SK-N-SH treated with all-trans-retinoic acid at 6 μM for 48 hours (cell line): ENCODE measurements at regions not wholly inside any gene's neighbourhood (a gene's known extent, or its start where the extent isn't known, plus 50 kb on each side); places are given as distances from the start of the nearest gene placed in this dataset.

Experiments
- ATAC-seq: fragments of 200-7000 bp; cut with Tn5 transposase; 3 replicates; pipeline ENCODE4 v1.9.1; 2020; ENCODE audit warnings: mild to moderate bottlenecking, moderate library complexity
- BACH2 ChIP-seq: fragments of 250-450 bp; sonication (Bioruptor Pico); IDR thresholded peaks from 2 replicates; pipeline ENCODE4 v1.9.0; 2021; ENCODE audit warnings: mild to moderate bottlenecking, borderline replicate concordance
- CREB5 ChIP-seq: fragments of 250-450 bp; sonication (Bioruptor Pico); IDR thresholded peaks from 2 replicates; pipeline ENCODE4 v1.5.1; 2020; ENCODE audit warnings: low read depth, mild to moderate bottlenecking, moderate library complexity
- ESRRG ChIP-seq: fragments of 250-450 bp; sonication (Bioruptor Pico); IDR thresholded peaks from 2 replicates; pipeline ENCODE4 v1.6.1; 2021; ENCODE audit warnings: mild to moderate bottlenecking
- GLIS3 ChIP-seq: fragments of 250-450 bp; sonication (Bioruptor Pico); IDR thresholded peaks from 2 replicates; pipeline ENCODE4 v1.5.0; 2020; ENCODE audit warnings: mild to moderate bottlenecking, moderate library complexity
- ISL1 ChIP-seq: fragments of 250-450 bp; sonication (Bioruptor Pico); IDR thresholded peaks from 2 replicates; pipeline ENCODE4 v2.1.2; 2022; ENCODE audit warnings: mild to moderate bottlenecking, moderate library complexity
- OSR1 ChIP-seq: fragments of 250-450 bp; sonication (Bioruptor Pico); IDR thresholded peaks from 2 replicates; pipeline ENCODE4 v1.8.0; 2022; ENCODE audit warnings: moderate library complexity, mild to moderate bottlenecking, inconsistent platforms
- PATZ1 ChIP-seq: fragments of 250-450 bp; sonication (Bioruptor Pico); IDR thresholded peaks from 2 replicates; pipeline ENCODE4 v1.8.0; 2020; ENCODE audit warnings: mild to moderate bottlenecking, moderate library complexity, borderline replicate concordance
- POU6F1 ChIP-seq: fragments of 250-450 bp; sonication (Bioruptor Pico); IDR thresholded peaks from 2 replicates; pipeline ENCODE4 v1.8.0; 2021; ENCODE audit warnings: low read depth, mild to moderate bottlenecking, moderate library complexity, borderline replicate concordance
- PPARA ChIP-seq: fragments of 250-450 bp; sonication (Bioruptor Pico); IDR thresholded peaks from 2 replicates; pipeline ENCODE4 v1.5.0; 2020; ENCODE audit warnings: mild to moderate bottlenecking, borderline replicate concordance
- RARB ChIP-seq: fragments of 250-450 bp; sonication (Bioruptor Pico); IDR thresholded peaks from 2 replicates; pipeline ENCODE4 v1.8.0; 2021; ENCODE audit warnings: mild to moderate bottlenecking, moderate library complexity
- SNAI2 ChIP-seq: fragments of 250-450 bp; sonication (Bioruptor Pico); IDR thresholded peaks from 2 replicates; pipeline ENCODE4 v1.5.0; 2020; ENCODE audit warnings: mild to moderate bottlenecking, moderate library complexity
- TCF4 ChIP-seq: fragments of 250-450 bp; sonication (Bioruptor Pico); IDR thresholded peaks from 2 replicates; pipeline ENCODE4 v1.8.0; 2021; ENCODE audit warnings: mild to moderate bottlenecking, moderate library complexity, borderline replicate concordance
- TOX ChIP-seq: fragments of 250-450 bp; sonication (Bioruptor Pico); IDR thresholded peaks from 2 replicates; pipeline ENCODE4 v1.8.0; 2021; ENCODE audit warnings: mild to moderate bottlenecking, moderate library complexity, borderline replicate concordance
- ZC3H10 ChIP-seq: fragments of 250-450 bp; sonication (Bioruptor Pico); IDR thresholded peaks from 2 replicates; pipeline ENCODE4 v1.5.1; 2021; ENCODE audit warnings: mild to moderate bottlenecking, moderate library complexity
- ZFP3 ChIP-seq: fragments of 250-450 bp; sonication (Bioruptor Pico); IDR thresholded peaks from 2 replicates; pipeline ENCODE4 v1.5.0; 2020; ENCODE audit warnings: mild to moderate bottlenecking, moderate library complexity
- ZFP30 ChIP-seq: fragments of 450-650 bp; formaldehyde crosslinking; IDR thresholded peaks from 2 replicates; pipeline ENCODE4 v1.5.0; 2022; ENCODE audit warnings: mild to moderate bottlenecking, moderate library complexity
- ZNF565 ChIP-seq: fragments of 450-650 bp; formaldehyde crosslinking; conservative IDR thresholded peaks from 2 replicates; pipeline ENCODE4 v1.5.0; 2020; ENCODE audit warnings: low read depth, mild to moderate bottlenecking, moderate library complexity
- ZNF70 ChIP-seq: fragments of 450-650 bp; formaldehyde crosslinking; IDR thresholded peaks from 2 replicates; pipeline ENCODE4 v1.5.0; 2020; ENCODE audit warnings: mild to moderate bottlenecking, moderate library complexity
- ZNF8 ChIP-seq: fragments of 450-650 bp; formaldehyde crosslinking; IDR thresholded peaks from 2 replicates; pipeline ENCODE4 v1.5.0; 2020; ENCODE audit warnings: mild to moderate bottlenecking, moderate library complexity
- TF ChIP-seq, protein P1 (sequence below): fragments of 250-450 bp; sonication (Bioruptor Pico); IDR thresholded peaks from 2 replicates; pipeline ENCODE4 v1.5.1; 2021; ENCODE audit warnings: mild to moderate bottlenecking, moderate library complexity
- TF ChIP-seq, protein P2 (sequence below): fragments of 250-450 bp; sonication (Bioruptor Pico); IDR thresholded peaks from 2 replicates; pipeline ENCODE4 v1.5.0; 2020; ENCODE audit warnings: mild to moderate bottlenecking, moderate library complexity

DNA sequence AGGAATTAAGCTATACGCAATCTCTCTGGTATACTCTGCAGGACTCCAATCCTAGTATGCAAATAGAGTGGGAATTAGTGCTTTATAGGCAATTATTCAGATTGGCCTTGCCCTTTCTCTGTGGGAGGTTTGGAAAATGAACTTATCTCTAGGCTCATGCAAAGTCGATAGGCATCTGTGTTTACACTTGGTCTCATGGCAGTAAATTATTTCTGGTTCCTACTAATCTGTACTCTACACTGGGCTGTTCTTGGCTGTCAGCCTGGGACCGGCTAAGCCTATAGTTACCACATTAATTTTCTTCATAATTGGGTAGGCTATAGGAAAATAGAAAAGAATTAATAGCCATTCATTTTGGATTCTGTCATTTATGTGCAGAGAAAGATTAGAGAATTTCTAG is 544.6 kb downstream of the AMY1C start (continued):
- TF ChIP-seq POU6F1 (CRISPR knock-in tag) = no peak
- no peak for TF ChIP-seq SNAI2 (CRISPR knock-in tag)
- TF ChIP-seq GLIS3 (CRISPR knock-in tag) = no peak

DNA sequence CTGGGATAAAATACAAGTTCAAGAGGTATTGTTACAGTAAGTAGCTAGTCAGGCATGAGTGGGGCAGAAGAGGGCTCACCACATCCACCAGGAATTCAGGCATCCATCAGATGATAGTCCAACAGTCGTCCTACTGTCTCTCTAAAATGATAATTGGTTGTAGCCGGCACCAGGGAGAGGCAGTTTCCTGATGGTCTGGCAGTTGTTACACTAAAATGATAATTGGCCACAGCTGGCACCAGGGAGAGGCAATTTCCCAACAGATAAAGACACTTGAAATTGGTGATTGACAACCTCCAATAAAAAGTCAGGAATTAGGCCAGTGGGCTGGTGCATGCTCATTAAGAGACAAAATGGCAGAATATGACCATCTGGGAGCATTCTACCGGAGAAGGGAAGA is 545.8 kb downstream of the AMY1C start:
- ATAC-seq = no peak
- TF ChIP-seq ZNF8 (no peak), ZNF565 (CRISPR knock-in tag) (no peak), OSR1 (CRISPR knock-in tag) (no peak), TOX (no peak), PPARA (CRISPR knock-in tag) (no peak), ZFP3 (CRISPR knock-in tag) (no peak), ESRRG (CRISPR knock-in tag) (no peak), PATZ1 (CRISPR knock-in tag) (no peak)

GRCh38 chr1:104309673-104310072 is 560.0 kb downstream of the AMY1C start:
- ATAC-seq = no peak
- no peak for TF ChIP-seq ZC3H10
- TF ChIP-seq TCF4 (CRISPR knock-in tag) = no peak
- TF ChIP-seq ZNF70 = no peak
- TF ChIP-seq BACH2 (CRISPR knock-in tag) = no peak
- no peak for TF ChIP-seq PATZ1 (CRISPR knock-in tag)
- TF ChIP-seq ZFP3 (CRISPR knock-in tag) = no peak
- TF ChIP-seq, protein P1, sequence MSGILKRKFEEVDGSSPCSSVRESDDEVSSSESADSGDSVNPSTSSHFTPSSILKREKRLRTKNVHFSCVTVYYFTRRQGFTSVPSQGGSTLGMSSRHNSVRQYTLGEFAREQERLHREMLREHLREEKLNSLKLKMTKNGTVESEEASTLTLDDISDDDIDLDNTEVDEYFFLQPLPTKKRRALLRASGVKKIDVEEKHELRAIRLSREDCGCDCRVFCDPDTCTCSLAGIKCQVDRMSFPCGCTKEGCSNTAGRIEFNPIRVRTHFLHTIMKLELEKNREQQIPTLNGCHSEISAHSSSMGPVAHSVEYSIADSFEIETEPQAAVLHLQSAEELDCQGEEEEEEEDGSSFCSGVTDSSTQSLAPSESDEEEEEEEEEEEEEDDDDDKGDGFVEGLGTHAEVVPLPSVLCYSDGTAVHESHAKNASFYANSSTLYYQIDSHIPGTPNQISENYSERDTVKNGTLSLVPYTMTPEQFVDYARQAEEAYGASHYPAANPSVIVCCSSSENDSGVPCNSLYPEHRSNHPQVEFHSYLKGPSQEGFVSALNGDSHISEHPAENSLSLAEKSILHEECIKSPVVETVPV (CRISPR knock-in tag) = no peak
- TF ChIP-seq ESRRG (CRISPR knock-in tag) = no peak
- TF ChIP-seq OSR1 (CRISPR knock-in tag) = no peak
- TF ChIP-seq, protein P2, sequence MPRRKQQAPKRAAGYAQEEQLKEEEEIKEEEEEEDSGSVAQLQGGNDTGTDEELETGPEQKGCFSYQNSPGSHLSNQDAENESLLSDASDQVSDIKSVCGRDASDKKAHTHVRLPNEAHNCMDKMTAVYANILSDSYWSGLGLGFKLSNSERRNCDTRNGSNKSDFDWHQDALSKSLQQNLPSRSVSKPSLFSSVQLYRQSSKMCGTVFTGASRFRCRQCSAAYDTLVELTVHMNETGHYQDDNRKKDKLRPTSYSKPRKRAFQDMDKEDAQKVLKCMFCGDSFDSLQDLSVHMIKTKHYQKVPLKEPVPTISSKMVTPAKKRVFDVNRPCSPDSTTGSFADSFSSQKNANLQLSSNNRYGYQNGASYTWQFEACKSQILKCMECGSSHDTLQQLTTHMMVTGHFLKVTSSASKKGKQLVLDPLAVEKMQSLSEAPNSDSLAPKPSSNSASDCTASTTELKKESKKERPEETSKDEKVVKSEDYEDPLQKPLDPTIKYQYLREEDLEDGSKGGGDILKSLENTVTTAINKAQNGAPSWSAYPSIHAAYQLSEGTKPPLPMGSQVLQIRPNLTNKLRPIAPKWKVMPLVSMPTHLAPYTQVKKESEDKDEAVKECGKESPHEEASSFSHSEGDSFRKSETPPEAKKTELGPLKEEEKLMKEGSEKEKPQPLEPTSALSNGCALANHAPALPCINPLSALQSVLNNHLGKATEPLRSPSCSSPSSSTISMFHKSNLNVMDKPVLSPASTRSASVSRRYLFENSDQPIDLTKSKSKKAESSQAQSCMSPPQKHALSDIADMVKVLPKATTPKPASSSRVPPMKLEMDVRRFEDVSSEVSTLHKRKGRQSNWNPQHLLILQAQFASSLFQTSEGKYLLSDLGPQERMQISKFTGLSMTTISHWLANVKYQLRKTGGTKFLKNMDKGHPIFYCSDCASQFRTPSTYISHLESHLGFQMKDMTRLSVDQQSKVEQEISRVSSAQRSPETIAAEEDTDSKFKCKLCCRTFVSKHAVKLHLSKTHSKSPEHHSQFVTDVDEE (CRISPR knock-in tag) = no peak

DNA sequence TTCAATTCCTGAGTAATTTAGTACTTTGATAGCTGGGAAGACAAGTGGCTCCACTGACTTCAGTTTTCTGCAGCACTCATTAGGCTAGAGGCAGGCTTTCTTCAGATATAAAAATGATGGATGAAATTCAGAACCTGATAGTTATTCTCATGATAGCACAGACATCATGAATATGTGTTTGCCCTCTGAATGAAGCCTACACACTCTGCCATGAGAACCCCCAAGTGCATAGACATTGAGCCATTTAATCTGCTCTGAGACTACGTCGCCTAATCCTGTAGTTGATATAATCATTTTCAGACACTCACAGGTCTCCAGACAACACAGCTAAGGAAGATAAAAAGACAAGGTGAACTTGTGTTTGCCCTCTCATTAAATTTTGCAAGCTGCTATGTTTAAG is 566.1 kb downstream of the AMY1C start:
- ATAC-seq = no peak
- TF ChIP-seq ISL1 (CRISPR knock-in tag) (no peak), CREB5 (CRISPR knock-in tag) (no peak), TCF4 (CRISPR knock-in tag) (no peak), RARB (CRISPR knock-in tag) (no peak), ZFP30 (CRISPR knock-in tag) (no peak), POU6F1 (CRISPR knock-in tag) (no peak), OSR1 (CRISPR knock-in tag) (no peak)
- TF ChIP-seq, protein P2 (CRISPR knock-in tag) = no peak
